WTC11 (cell line): ENCODE measurements at regions not wholly inside any gene's neighbourhood (a gene's known extent, or its start where the extent isn't known, plus 50 kb on each side); places are given as distances from the start of the nearest gene placed in this dataset.

ENCODE experiments used
- ATAC-seq: fragments of 200-7000 bp; cut with Tn5 transposase; 2 replicates; pipeline ENCODE4 v1.10.0; 2021; ENCODE audit warnings: mild to moderate bottlenecking, moderate library complexity
- CTCF ChIA-PET: fragments of 300-600 bp; sonication (Branson Sonifier 250); formaldehyde crosslinking; loops from one replicate; lab custom pipeline; 2021; ENCODE audit warnings: antibody characterized with exemption; lab: Charles Lee
- POLR2A ChIA-PET: fragments of 350-600 bp; sonication (Branson Sonifier 250); formaldehyde crosslinking; loops from one replicate; lab custom pipeline; 2021; ENCODE audit warnings: antibody characterized with exemption; lab: Charles Lee
- DNase-seq: peaks from one replicate; pipeline ENCODE4 v3.0.0; 2021; ENCODE audit warnings: low spot score
- H3K27ac Mint-ChIP-seq: 2 replicates; pipeline ENCODE4 v1.8.0; 2021; ENCODE audit warnings: mixed read lengths
- H3K27me3 Mint-ChIP-seq: 2 replicates; pipeline ENCODE4 v1.8.0; 2021; ENCODE audit warnings: low read depth, mild to moderate bottlenecking, moderate library complexity, mixed read lengths
- H3K36me3 Mint-ChIP-seq: 2 replicates; pipeline ENCODE4 v1.8.0; 2021; ENCODE audit warnings: mixed read lengths
- H3K4me1 Mint-ChIP-seq: 2 replicates; pipeline ENCODE4 v1.8.0; 2022; ENCODE audit warnings: mixed read lengths
- H3K4me3 Mint-ChIP-seq: 2 replicates; pipeline ENCODE4 v1.8.0; 2021; ENCODE audit warnings: mild to moderate bottlenecking, moderate library complexity, mixed read lengths
- H3K9me3 Mint-ChIP-seq: 2 replicates; pipeline ENCODE4 v1.8.0; 2021; ENCODE audit warnings: mixed read lengths
- CBFB ChIP-seq: sonication (generic); formaldehyde crosslinking; IDR thresholded peaks from 2 replicates; pipeline ENCODE4 v1.8.1; 2022; ENCODE audit warnings: mild to moderate bottlenecking, low read depth, missing genetic modification reagents
- CREB1 ChIP-seq: sonication (generic); formaldehyde crosslinking; IDR thresholded peaks from 2 replicates; pipeline ENCODE4 v1.8.0; 2023; ENCODE audit warnings: mild to moderate bottlenecking, missing genetic modification reagents
- GABPB1 ChIP-seq: sonication (generic); formaldehyde crosslinking; IDR thresholded peaks from 2 replicates; pipeline ENCODE4 v1.8.1; 2023; ENCODE audit warnings: mild to moderate bottlenecking, missing genetic modification reagents
- MXD4 ChIP-seq: fragments of 250-450 bp; sonication (Bioruptor Pico); IDR thresholded peaks from 2 replicates; pipeline ENCODE4 v1.8.0; 2021; ENCODE audit warnings: mild to moderate bottlenecking, moderate library complexity, borderline replicate concordance
- NR1H2 ChIP-seq: sonication (generic); formaldehyde crosslinking; IDR thresholded peaks from 2 replicates; pipeline ENCODE4 v1.9.0; 2021; ENCODE audit warnings: mild to moderate bottlenecking, moderate library complexity, missing genetic modification reagents
- SP1 ChIP-seq: sonication (generic); formaldehyde crosslinking; conservative IDR thresholded peaks from 2 replicates; pipeline ENCODE4 v1.8.1; 2022; ENCODE audit warnings: missing genetic modification reagents
- TEAD1 ChIP-seq: sonication (generic); formaldehyde crosslinking; IDR thresholded peaks from 2 replicates; pipeline ENCODE4 v1.8.0; 2022; ENCODE audit warnings: mild to moderate bottlenecking, missing genetic modification reagents
- TEAD4 ChIP-seq: sonication (generic); formaldehyde crosslinking; IDR thresholded peaks from 2 replicates; pipeline ENCODE4 v1.8.0; 2022; ENCODE audit warnings: mild to moderate bottlenecking, missing genetic modification reagents
- ZNF671 ChIP-seq: fragments of 250-450 bp; sonication (Bioruptor Pico); IDR thresholded peaks from 2 replicates; pipeline ENCODE4 v1.8.0; 2021; ENCODE audit warnings: mild to moderate bottlenecking
- TF ChIP-seq, protein P1 (sequence below): sonication (generic); formaldehyde crosslinking; IDR thresholded peaks from 2 replicates; pipeline ENCODE4 v1.8.0; 2022; ENCODE audit warnings: mild to moderate bottlenecking, missing genetic modification reagents
- TF ChIP-seq, protein P2 (sequence below): sonication (generic); formaldehyde crosslinking; IDR thresholded peaks from 2 replicates; pipeline ENCODE4 v1.8.0; 2023; ENCODE audit warnings: missing genetic modification reagents
- TF ChIP-seq, protein P3 (sequence below): sonication (generic); formaldehyde crosslinking; IDR thresholded peaks from 2 replicates; pipeline ENCODE4 v1.8.1; 2022; ENCODE audit warnings: missing genetic modification reagents, borderline replicate concordance
- TF ChIP-seq, protein P4 (sequence below): fragments of 250-450 bp; sonication (Bioruptor Pico); IDR thresholded peaks from 2 replicates; pipeline ENCODE4 v1.9.0; 2021; ENCODE audit warnings: moderate library complexity, mild to moderate bottlenecking, inconsistent platforms, borderline replicate concordance
- TF ChIP-seq, protein P5 (sequence below): sonication (generic); formaldehyde crosslinking; IDR thresholded peaks from 2 replicates; pipeline ENCODE4 v1.8.0; 2023; ENCODE audit warnings: mild to moderate bottlenecking, missing genetic modification reagents
- TF ChIP-seq, protein P6 (sequence below): sonication (generic); formaldehyde crosslinking; IDR thresholded peaks from 2 replicates; pipeline ENCODE4 v1.8.1; 2022; ENCODE audit warnings: mild to moderate bottlenecking, missing genetic modification reagents, moderate library complexity, borderline replicate concordance
- TF ChIP-seq, protein P7 (sequence below): sonication (generic); formaldehyde crosslinking; IDR thresholded peaks from 2 replicates; pipeline ENCODE4 v1.8.1; 2023; ENCODE audit warnings: mild to moderate bottlenecking, missing genetic modification reagents, moderate library complexity
- TF ChIP-seq, protein P8 (sequence below): sonication (generic); formaldehyde crosslinking; IDR thresholded peaks from 2 replicates; pipeline ENCODE4 v1.8.0; 2022; ENCODE audit warnings: missing genetic modification reagents
- TF ChIP-seq, protein P9 (sequence below): sonication (generic); formaldehyde crosslinking; IDR thresholded peaks from 2 replicates; pipeline ENCODE4 v1.8.1; 2023; ENCODE audit warnings: mild to moderate bottlenecking, missing genetic modification reagents

DNA sequence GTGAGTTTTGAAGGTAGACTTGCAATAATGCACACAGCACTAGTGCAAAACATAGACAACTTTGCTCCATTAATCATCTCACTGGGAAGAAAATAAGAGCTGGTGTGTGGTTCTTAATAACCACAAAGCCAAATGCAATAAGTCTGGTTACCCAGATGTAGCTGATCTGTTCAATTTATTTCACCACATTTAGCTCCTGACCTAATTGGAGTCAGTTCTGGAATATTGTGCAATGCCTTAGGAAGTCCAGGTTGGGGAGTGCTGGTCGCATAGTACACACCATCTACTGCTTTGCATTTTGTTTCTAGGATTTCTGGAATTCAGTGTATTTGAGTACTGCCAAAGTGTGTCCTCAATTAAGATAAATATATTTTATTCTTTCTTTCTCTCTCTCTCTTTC is 483.3 kb upstream of the SPRY2 start:
- TF ChIP-seq, protein P1, sequence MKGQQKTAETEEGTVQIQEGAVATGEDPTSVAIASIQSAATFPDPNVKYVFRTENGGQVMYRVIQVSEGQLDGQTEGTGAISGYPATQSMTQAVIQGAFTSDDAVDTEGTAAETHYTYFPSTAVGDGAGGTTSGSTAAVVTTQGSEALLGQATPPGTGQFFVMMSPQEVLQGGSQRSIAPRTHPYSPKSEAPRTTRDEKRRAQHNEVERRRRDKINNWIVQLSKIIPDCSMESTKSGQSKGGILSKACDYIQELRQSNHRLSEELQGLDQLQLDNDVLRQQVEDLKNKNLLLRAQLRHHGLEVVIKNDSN (CRISPR knock-in tag) = no peak
- no peak for TF ChIP-seq ZNF671 (CRISPR knock-in tag)
- no peak for TF ChIP-seq TEAD4
- TF ChIP-seq SP1 (CRISPR knock-in tag) = no peak
- no peak for TF ChIP-seq TEAD1 (CRISPR knock-in tag)
- TF ChIP-seq, protein P2, sequence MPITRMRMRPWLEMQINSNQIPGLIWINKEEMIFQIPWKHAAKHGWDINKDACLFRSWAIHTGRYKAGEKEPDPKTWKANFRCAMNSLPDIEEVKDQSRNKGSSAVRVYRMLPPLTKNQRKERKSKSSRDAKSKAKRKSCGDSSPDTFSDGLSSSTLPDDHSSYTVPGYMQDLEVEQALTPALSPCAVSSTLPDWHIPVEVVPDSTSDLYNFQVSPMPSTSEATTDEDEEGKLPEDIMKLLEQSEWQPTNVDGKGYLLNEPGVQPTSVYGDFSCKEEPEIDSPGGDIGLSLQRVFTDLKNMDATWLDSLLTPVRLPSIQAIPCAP = no peak
- TF ChIP-seq, protein P3, sequence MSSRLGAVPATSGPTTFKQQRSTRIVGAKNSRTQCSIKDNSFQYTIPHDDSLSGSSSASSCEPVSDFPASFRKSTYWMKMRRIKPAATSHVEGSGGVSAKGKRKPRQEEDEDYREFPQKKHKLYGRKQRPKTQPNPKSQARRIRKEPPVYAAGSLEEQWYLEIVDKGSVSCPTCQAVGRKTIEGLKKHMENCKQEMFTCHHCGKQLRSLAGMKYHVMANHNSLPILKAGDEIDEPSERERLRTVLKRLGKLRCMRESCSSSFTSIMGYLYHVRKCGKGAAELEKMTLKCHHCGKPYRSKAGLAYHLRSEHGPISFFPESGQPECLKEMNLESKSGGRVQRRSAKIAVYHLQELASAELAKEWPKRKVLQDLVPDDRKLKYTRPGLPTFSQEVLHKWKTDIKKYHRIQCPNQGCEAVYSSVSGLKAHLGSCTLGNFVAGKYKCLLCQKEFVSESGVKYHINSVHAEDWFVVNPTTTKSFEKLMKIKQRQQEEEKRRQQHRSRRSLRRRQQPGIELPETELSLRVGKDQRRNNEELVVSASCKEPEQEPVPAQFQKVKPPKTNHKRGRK (CRISPR knock-in tag) = no peak
- no peak for TF ChIP-seq GABPB1 (CRISPR knock-in tag)
- TF ChIP-seq MXD4 = no peak
- no peak for TF ChIP-seq NR1H2 (CRISPR knock-in tag)
- TF ChIP-seq, protein P4, sequence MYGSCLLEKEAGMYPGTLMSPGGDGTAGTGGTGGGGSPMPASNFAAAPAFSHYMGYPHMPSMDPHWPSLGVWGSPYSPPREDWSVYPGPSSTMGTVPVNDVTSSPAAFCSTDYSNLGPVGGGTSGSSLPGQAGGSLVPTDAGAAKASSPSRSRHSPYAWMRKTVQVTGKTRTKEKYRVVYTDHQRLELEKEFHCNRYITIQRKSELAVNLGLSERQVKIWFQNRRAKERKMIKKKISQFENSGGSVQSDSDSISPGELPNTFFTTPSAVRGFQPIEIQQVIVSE (CRISPR knock-in tag) = no peak
- TF ChIP-seq, protein P5, sequence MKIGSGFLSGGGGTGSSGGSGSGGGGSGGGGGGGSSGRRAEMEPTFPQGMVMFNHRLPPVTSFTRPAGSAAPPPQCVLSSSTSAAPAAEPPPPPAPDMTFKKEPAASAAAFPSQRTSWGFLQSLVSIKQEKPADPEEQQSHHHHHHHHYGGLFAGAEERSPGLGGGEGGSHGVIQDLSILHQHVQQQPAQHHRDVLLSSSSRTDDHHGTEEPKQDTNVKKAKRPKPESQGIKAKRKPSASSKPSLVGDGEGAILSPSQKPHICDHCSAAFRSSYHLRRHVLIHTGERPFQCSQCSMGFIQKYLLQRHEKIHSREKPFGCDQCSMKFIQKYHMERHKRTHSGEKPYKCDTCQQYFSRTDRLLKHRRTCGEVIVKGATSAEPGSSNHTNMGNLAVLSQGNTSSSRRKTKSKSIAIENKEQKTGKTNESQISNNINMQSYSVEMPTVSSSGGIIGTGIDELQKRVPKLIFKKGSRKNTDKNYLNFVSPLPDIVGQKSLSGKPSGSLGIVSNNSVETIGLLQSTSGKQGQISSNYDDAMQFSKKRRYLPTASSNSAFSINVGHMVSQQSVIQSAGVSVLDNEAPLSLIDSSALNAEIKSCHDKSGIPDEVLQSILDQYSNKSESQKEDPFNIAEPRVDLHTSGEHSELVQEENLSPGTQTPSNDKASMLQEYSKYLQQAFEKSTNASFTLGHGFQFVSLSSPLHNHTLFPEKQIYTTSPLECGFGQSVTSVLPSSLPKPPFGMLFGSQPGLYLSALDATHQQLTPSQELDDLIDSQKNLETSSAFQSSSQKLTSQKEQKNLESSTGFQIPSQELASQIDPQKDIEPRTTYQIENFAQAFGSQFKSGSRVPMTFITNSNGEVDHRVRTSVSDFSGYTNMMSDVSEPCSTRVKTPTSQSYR (CRISPR knock-in tag) = no peak
- TF ChIP-seq, protein P6, sequence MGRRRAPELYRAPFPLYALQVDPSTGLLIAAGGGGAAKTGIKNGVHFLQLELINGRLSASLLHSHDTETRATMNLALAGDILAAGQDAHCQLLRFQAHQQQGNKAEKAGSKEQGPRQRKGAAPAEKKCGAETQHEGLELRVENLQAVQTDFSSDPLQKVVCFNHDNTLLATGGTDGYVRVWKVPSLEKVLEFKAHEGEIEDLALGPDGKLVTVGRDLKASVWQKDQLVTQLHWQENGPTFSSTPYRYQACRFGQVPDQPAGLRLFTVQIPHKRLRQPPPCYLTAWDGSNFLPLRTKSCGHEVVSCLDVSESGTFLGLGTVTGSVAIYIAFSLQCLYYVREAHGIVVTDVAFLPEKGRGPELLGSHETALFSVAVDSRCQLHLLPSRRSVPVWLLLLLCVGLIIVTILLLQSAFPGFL (CRISPR knock-in tag) = no peak
- TF ChIP-seq, protein P7, sequence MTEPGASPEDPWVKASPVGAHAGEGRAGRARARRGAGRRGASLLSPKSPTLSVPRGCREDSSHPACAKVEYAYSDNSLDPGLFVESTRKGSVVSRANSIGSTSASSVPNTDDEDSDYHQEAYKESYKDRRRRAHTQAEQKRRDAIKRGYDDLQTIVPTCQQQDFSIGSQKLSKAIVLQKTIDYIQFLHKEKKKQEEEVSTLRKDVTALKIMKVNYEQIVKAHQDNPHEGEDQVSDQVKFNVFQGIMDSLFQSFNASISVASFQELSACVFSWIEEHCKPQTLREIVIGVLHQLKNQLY (CRISPR knock-in tag) = no peak
- TF ChIP-seq, protein P8, sequence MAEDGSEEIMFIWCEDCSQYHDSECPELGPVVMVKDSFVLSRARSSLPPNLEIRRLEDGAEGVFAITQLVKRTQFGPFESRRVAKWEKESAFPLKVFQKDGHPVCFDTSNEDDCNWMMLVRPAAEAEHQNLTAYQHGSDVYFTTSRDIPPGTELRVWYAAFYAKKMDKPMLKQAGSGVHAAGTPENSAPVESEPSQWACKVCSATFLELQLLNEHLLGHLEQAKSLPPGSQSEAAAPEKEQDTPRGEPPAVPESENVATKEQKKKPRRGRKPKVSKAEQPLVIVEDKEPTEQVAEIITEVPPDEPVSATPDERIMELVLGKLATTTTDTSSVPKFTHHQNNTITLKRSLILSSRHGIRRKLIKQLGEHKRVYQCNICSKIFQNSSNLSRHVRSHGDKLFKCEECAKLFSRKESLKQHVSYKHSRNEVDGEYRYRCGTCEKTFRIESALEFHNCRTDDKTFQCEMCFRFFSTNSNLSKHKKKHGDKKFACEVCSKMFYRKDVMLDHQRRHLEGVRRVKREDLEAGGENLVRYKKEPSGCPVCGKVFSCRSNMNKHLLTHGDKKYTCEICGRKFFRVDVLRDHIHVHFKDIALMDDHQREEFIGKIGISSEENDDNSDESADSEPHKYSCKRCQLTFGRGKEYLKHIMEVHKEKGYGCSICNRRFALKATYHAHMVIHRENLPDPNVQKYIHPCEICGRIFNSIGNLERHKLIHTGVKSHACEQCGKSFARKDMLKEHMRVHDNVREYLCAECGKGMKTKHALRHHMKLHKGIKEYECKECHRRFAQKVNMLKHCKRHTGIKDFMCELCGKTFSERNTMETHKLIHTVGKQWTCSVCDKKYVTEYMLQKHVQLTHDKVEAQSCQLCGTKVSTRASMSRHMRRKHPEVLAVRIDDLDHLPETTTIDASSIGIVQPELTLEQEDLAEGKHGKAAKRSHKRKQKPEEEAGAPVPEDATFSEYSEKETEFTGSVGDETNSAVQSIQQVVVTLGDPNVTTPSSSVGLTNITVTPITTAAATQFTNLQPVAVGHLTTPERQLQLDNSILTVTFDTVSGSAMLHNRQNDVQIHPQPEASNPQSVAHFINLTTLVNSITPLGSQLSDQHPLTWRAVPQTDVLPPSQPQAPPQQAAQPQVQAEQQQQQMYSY = no peak
- TF ChIP-seq CBFB = no peak
- TF ChIP-seq, protein P9, sequence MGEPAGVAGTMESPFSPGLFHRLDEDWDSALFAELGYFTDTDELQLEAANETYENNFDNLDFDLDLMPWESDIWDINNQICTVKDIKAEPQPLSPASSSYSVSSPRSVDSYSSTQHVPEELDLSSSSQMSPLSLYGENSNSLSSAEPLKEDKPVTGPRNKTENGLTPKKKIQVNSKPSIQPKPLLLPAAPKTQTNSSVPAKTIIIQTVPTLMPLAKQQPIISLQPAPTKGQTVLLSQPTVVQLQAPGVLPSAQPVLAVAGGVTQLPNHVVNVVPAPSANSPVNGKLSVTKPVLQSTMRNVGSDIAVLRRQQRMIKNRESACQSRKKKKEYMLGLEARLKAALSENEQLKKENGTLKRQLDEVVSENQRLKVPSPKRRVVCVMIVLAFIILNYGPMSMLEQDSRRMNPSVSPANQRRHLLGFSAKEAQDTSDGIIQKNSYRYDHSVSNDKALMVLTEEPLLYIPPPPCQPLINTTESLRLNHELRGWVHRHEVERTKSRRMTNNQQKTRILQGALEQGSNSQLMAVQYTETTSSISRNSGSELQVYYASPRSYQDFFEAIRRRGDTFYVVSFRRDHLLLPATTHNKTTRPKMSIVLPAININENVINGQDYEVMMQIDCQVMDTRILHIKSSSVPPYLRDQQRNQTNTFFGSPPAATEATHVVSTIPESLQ (CRISPR knock-in tag) = no peak
- TF ChIP-seq CREB1 (CRISPR knock-in tag) = no peak

More for the DNA sequence above, 483.3 kb upstream of the SPRY2 start:
- no peak for ATAC-seq
- Mint-ChIP-seq H3K9me3 (peaks cover 46% of the 10 kb centered on the region), H3K4me3 (no peak overlapping the region), H3K4me1 (no peaks in the 10 kb centered on the region), H3K27ac (no peak overlapping the region), H3K27me3 (no peaks in the 10 kb centered on the region), H3K36me3 (peaks cover 16% of the 10 kb centered on the region)
- ChIA-PET POLR2A (no interaction called here), CTCF (no interaction called here)
- DNase-seq = no peak
